Adrenal gland (tissue), 9 donors: ENCODE measurements at regions not wholly inside any gene's neighbourhood (a gene's known extent, or its start where the extent isn't known, plus 50 kb on each side); places are given as distances from the start of the nearest gene placed in this dataset.

Experiments used
- DNase-seq, 7 donors: peaks; one replicate each; pipeline ENCODE4 v3.0.0-alpha.2; 2019 to 2020
- H3K27ac ChIP-seq, 5 donors: fragments of 200-600 bp; sonication (generic) in 4 of 5; 1 replicate in 3 of 5; 2 replicates in 2 of 5; pipeline versions ENCODE4 v1.5.1 to v1.8.0; 2016 to 2020; ENCODE audit warnings: mild to moderate bottlenecking in 1 of 5
- H3K27me3 ChIP-seq: fragments of 200-600 bp; 2 replicates; pipeline ENCODE4 v1.8.0; 2021
- H3K36me3 ChIP-seq, 2 donors: fragments of 200-600 bp; replicated peaks in 1 of 2; 1 replicate in 1 of 2; 2 replicates in 1 of 2; pipeline versions ENCODE4 v1.5.1 to v1.8.0; 2018 to 2022
- H3K4me1 ChIP-seq, 2 donors: fragments of 200-600 bp; replicated peaks in 1 of 2; 1 replicate in 1 of 2; 2 replicates in 1 of 2; pipeline versions ENCODE4 v1.5.1 to v1.8.0; 2018 to 2021
- H3K4me3 ChIP-seq, 4 donors: fragments of 200-600 bp; sonication (generic) in 3 of 4; one replicate each; pipeline ENCODE4 v1.5.1; 2016 to 2018
- H3K9me3 ChIP-seq, 3 donors: fragments of 200-600 bp; sonication (generic) in 1 of 3; replicated peaks in 1 of 3; 1 replicate in 2 of 3; 2 replicates in 1 of 3; pipeline versions ENCODE4 v1.5.1 to v1.8.0; 2016 to 2021
- POLR2A ChIP-seq, 2 donors: fragments of 450-650 bp; IDR thresholded peaks; one replicate each; pipeline ENCODE4 v1.6.1; 2017; ENCODE audit warnings: antibody characterized with exemption in 2 of 2, mild to moderate bottlenecking in 2 of 2, moderate library complexity in 1 of 2
- WGBS, 4 donors: extraction: QIAGEN DNeasy Blood & Tissue Kit in 2 of 4; methylation state at CpG; one replicate each; pipeline versions ENCODE4 v1.1.5 to v1.1.7; 2013 to 2017; 5-methylcytosine and 5-hydroxymethylcytosine counted together
- intact Hi-C, 2 donors: fragments of 100-400 bp; cut with DNase I; formaldehyde crosslinking; loops; one replicate each; pipeline versions ENCODE4 v1.14.1 to v1.15.0; 2022 to 2023
- TF ChIP-seq, protein P1 (sequence below), 6 experiments: fragments of 450-650 bp in 4 of 6; fragments of 200-600 bp in 2 of 6; sonication (generic) in 1 of 6; IDR thresholded peaks; 1 replicate in 5 of 6; 2 replicates in 1 of 6; pipeline versions ENCODE4 v1.5.1 to v1.8.0; 2016 to 2021; ENCODE audit warnings: antibody characterized with exemption in 6 of 6, mild to moderate bottlenecking in 2 of 6, moderate library complexity in 1 of 6
- donor health status: healthy with polysubstance abuse.
- donor health status: Bipolar disorder and iron deficiency.
- donor health status: DM: yes; HTN: yes; CAD: no.
- donor health status: DM: no; HTN: no; CAD: no.
- donor health status: DM: no; HTN: no; CAD: no.

DNA sequence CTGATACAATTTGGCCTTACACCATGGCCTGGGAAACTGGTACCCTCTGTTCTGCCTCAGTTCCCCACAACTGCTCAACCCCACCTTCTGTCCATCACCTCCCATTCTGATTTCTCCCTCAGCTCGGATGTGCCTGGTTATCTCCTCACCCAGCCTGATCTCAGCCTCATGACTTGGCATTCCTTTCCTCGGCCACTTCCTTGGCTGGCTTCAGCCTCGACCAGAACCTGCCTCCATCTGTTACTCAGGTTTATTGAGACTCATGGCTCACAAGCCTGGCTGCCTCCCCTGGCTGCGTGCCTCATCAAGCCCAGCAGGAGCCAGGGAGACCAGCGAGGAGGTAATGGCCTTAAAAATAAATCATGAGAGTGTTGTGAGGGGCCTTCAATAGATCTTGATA, 356.2 kb upstream of the SPRED2 start:
- H3K4me3 ChIP-seq = no peak overlapping the region
- no peaks in the 10 kb centered on the region for H3K27me3 ChIP-seq
- no peaks in the 10 kb centered on the region for H3K36me3 ChIP-seq
- no peak overlapping the region for H3K27ac ChIP-seq
- DNase-seq = no peak
- H3K9me3 ChIP-seq = no peaks in the 10 kb centered on the region
- H3K4me1 ChIP-seq = no peaks in the 10 kb centered on the region
- intact Hi-C loops = no loop called here
- 58 to 72% (median 62%) methylated on average over 5 of the region's 5 CpGs for WGBS, 4 donors
- TF ChIP-seq POLR2A (IDR thresholded peaks at IDR 0.05) = no peak
- TF ChIP-seq, protein P1, sequence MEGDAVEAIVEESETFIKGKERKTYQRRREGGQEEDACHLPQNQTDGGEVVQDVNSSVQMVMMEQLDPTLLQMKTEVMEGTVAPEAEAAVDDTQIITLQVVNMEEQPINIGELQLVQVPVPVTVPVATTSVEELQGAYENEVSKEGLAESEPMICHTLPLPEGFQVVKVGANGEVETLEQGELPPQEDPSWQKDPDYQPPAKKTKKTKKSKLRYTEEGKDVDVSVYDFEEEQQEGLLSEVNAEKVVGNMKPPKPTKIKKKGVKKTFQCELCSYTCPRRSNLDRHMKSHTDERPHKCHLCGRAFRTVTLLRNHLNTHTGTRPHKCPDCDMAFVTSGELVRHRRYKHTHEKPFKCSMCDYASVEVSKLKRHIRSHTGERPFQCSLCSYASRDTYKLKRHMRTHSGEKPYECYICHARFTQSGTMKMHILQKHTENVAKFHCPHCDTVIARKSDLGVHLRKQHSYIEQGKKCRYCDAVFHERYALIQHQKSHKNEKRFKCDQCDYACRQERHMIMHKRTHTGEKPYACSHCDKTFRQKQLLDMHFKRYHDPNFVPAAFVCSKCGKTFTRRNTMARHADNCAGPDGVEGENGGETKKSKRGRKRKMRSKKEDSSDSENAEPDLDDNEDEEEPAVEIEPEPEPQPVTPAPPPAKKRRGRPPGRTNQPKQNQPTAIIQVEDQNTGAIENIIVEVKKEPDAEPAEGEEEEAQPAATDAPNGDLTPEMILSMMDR (IDR thresholded peaks at IDR 0.05) = no peak

DNA sequence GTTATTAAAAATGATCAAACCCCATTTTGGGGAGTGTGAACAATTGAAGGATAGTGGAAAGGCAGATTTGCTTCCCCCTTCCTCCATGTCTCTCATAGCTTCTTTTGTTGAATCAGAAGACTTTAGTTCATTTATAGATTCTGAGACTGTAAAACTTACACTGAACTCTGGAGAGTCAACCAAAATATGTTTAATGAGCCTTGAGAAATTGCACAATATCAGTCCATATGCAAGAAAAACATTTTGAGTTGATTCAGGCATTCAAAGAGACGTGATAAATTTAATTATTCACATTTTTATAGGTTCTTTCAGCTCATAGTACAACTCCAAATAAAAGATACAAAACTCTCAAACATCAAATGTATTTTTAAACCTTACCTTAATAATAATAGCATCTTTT, 354.4 kb upstream of the SPRED2 start:
- no peak for DNase-seq
- no peak for TF ChIP-seq POLR2A (IDR thresholded peaks at IDR 0.05)
- TF ChIP-seq, protein P1 (IDR thresholded peaks at IDR 0.05) = no peak
- Histone ChIP-seq H3K4me3 (no peak overlapping the region), H3K36me3 (no peaks in the 10 kb centered on the region), H3K4me1 (no peaks in the 10 kb centered on the region), H3K27me3 (no peaks in the 10 kb centered on the region), H3K9me3 (no peaks in the 10 kb centered on the region), H3K27ac (no peak overlapping the region)
- WGBS, 4 donors = 61 to 77% (median 70%) methylated on average over 1 of the region's 1 CpG
- intact Hi-C loops = no loop called here

DNA sequence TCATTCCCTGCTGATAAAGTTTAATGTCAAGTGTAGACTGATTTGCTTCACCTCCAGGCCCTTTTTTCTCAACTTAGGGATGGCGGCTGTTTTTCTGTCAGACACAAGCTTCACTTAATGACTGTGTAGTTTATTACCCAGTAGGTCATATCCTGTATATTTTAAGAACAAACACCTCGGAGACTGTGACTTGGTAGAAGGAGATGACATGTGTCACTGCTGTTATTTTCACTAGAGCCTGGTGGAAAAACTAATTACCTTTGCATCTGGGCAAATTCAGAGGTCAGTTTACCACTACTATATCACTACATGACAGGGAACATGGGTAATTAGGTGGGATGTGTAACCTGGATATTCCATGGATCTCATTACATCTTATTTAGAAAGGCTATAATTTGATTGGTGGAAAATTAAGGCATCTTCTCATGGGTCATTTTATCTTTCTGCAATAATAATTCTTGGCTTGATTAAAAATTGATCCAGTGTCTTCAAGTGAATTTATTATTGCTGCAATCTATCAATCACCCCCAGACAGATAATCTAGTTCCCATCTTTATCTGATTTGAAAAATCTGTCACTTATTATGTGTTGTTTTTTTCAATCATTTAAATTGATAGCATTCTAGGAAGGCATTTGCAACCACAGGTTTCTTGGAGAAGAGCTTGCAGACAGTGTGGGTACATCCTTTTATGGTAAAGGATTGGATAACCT, 353.8 kb upstream of the SPRED2 start:
- Histone ChIP-seq H3K36me3 (no peaks in the 10 kb centered on the region), H3K4me3 (no peak overlapping the region), H3K27ac (no peak overlapping the region), H3K9me3 (no peaks in the 10 kb centered on the region), H3K4me1 (no peaks in the 10 kb centered on the region), H3K27me3 (no peaks in the 10 kb centered on the region)
- no peak for DNase-seq
- intact Hi-C loops = no loop called here
- WGBS, 4 donors = 42 to 59% (median 52%) methylated on average over 2 of the region's 2 CpGs
- TF ChIP-seq, protein P1 (IDR thresholded peaks at IDR 0.05) = no peak
- no peak for TF ChIP-seq POLR2A (IDR thresholded peaks at IDR 0.05)

DNA sequence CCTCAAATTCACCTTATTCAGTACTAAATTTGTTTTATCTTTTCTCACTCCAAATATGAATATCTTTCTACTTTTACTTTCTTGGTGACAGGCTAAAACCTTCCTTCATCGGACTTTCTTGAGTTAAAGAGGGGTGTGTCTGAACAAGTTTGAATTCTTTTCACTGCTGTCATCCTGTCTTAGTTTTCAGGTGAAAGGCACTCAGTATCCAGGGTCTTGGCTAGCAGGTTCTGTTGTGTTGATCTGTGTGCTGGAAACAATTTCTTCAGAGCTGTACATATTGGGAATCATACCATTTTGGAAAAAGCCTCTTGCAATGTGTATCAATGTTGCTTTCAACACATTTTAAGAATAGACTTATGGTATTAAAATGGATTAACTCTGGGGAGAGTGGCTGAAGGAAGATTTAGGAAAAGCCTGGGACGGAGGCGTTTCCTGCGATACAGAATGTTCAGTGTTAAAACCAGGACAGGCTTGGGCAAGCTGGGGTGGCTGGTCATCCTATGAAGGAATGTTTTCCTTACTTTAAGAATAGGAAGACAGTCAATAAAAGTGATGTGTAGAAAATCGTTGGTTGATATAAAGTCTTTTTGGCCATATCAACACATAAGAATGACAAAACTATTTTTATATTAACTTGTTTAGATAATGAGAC, 350.7 kb upstream of the SPRED2 start:
- no peaks in the 10 kb centered on the region for H3K27me3 ChIP-seq
- TF ChIP-seq, protein P1 (IDR thresholded peaks at IDR 0.05) = no peak
- no peak for TF ChIP-seq POLR2A (IDR thresholded peaks at IDR 0.05)
- no peaks in the 10 kb centered on the region for H3K36me3 ChIP-seq
- no peaks in the 10 kb centered on the region for H3K9me3 ChIP-seq
- H3K4me3 ChIP-seq = no peak overlapping the region
- intact Hi-C loops = no loop called here
- no peak for DNase-seq
- WGBS, 4 donors = 71 to 83% (median 80%) methylated on average over 5 of the region's 5 CpGs
- no peaks in the 10 kb centered on the region for H3K4me1 ChIP-seq
- H3K27ac ChIP-seq = no peak overlapping the region
